CD4-positive, alpha-beta T cell (primary cell): ENCODE measurements at regions not wholly inside any gene's neighbourhood (a gene's known extent, or its start where the extent isn't known, plus 50 kb on each side); places are given as distances from the start of the nearest gene placed in this dataset.

ENCODE experiments used
- ATAC-seq: fragments of 200-7000 bp; cut with Tn5 transposase; one replicate; pipeline ENCODE4 v1.10.0; 2022; ENCODE audit warnings: mild to moderate bottlenecking; ENCODE audit not compliant: poor library complexity
- CTCF ChIA-PET: fragments of 350-600 bp; sonication (Branson Sonifier 250); formaldehyde crosslinking; loops from one replicate; lab custom pipeline; 2021; ENCODE audit warnings: antibody characterized with exemption, inconsistent platforms; lab: Charles Lee
- POLR2A ChIA-PET: fragments of 350-600 bp; sonication (Branson Sonifier 250); formaldehyde crosslinking; loops from one replicate; lab custom pipeline; 2021; ENCODE audit warnings: antibody characterized with exemption, inconsistent platforms; lab: Charles Lee
- DNase-seq, 14 experiments: peaks; one replicate each; pipeline ENCODE4 v3.0.0-alpha.2; 2013 to 2020; ENCODE audit warnings: mixed read lengths in 2 of 14
- H3K27ac ChIP-seq, 2 donors: one replicate each; pipeline versions ENCODE4 v1.5.1 to v1.7.0; 2013; ENCODE audit warnings: low read length in 2 of 2, low read depth in 1 of 2, mild to moderate bottlenecking in 1 of 2
- H3K27me3 ChIP-seq, 2 experiments: 1 replicate in 1 of 2; 2 replicates in 1 of 2; pipeline versions ENCODE4 v1.6.1 to v1.7.0; 2013; ENCODE audit warnings: low read length in 2 of 2, control low read depth in 1 of 2, mild to moderate bottlenecking in 1 of 2, moderate library complexity in 1 of 2; ENCODE audit not compliant: insufficient read depth in 2 of 2, control insufficient read depth in 1 of 2
- H3K36me3 ChIP-seq: one replicate; pipeline ENCODE4 v1.6.1; 2013; ENCODE audit warnings: low read length, control low read depth; ENCODE audit not compliant: insufficient read depth
- H3K4me1 ChIP-seq: one replicate; pipeline ENCODE4 v1.6.1; 2013; ENCODE audit warnings: low read length, control low read depth; ENCODE audit not compliant: insufficient read depth
- H3K4me3 ChIP-seq: one replicate; pipeline ENCODE4 v1.5.1; 2013; ENCODE audit warnings: mild to moderate bottlenecking, low read length, moderate library complexity
- H3K9me3 ChIP-seq, 2 experiments: 1 replicate in 1 of 2; 2 replicates in 1 of 2; pipeline versions ENCODE4 v1.6.1 to v1.7.0; 2013; ENCODE audit warnings: low read length in 2 of 2, mild to moderate bottlenecking in 2 of 2, control low read depth in 1 of 2, moderate library complexity in 1 of 2; ENCODE audit not compliant: control insufficient read depth in 1 of 2, insufficient read depth in 1 of 2
- H3K27ac Mint-ChIP-seq: one replicate; pipeline ENCODE4 v1.8.0; 2020; ENCODE audit warnings: mixed read lengths
- H3K27me3 Mint-ChIP-seq: one replicate; pipeline ENCODE4 v1.8.0; 2021; ENCODE audit warnings: mixed read lengths
- H3K36me3 Mint-ChIP-seq: one replicate; pipeline ENCODE4 v1.8.0; 2021; ENCODE audit warnings: low read depth, mixed read lengths
- H3K4me1 Mint-ChIP-seq: one replicate; pipeline ENCODE4 v1.8.0; 2021; ENCODE audit warnings: low read depth, mixed read lengths
- H3K4me3 Mint-ChIP-seq: one replicate; pipeline ENCODE4 v1.8.0; 2020; ENCODE audit warnings: mild to moderate bottlenecking, mixed read lengths
- H3K9me3 Mint-ChIP-seq: one replicate; pipeline ENCODE4 v1.8.0; 2020; ENCODE audit warnings: mixed read lengths
- CTCF ChIP-seq: fragments of 200-600 bp; IDR thresholded peaks from one replicate; pipeline ENCODE4 v1.8.0; 2022; ENCODE audit warnings: antibody characterized with exemption, mild to moderate bottlenecking
- intact Hi-C, 2 experiments: fragments of 100-400 bp; cut with DNase I in 1 of 2; cut with micrococcal nuclease in 1 of 2; formaldehyde crosslinking; loops; one replicate each; pipeline versions ENCODE4 v1.15.1 to v1.9.0; 2023 to 2025; cut with DNase I, micrococcal nuclease

DNA sequence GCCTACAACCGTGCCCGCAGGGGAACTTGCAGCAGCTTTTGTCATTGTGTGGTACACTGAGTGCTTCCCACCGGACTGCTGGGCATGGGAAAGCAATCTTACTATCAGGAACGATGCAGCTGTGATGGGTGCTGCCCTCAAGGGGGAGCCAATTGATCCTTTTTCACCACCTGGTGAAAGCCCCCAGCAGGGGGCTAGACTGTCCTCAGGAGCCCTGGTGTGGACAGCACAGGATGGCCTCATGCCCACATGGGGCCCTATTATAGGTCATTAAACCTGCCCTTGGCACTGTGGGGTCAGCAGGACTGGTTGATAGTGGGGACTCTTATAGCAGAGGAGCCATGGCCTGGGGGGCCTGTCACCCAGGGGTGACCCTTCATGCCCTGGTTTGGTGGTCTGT, 172.2 kb downstream of the GLI2 start:
- no peak overlapping the region for H3K4me3 Mint-ChIP-seq
- ChIA-PET POLR2A (no interaction called here), CTCF (no interaction called here)
- no peaks in the 10 kb centered on the region for H3K4me1 Mint-ChIP-seq
- no peaks in the 10 kb centered on the region for H3K36me3 ChIP-seq
- ATAC-seq (no peak), DNase-seq (no peak)
- intact Hi-C loops, result no loop called here
- TF ChIP-seq CTCF, result no peak
- H3K9me3 Mint-ChIP-seq, result no peaks in the 10 kb centered on the region
- no peaks in the 10 kb centered on the region for H3K27me3 ChIP-seq
- no peak overlapping the region for H3K27ac Mint-ChIP-seq
- no peaks in the 10 kb centered on the region for H3K4me1 ChIP-seq
- no peak overlapping the region for H3K27ac ChIP-seq
- no peaks in the 10 kb centered on the region for H3K36me3 Mint-ChIP-seq
- no peak overlapping the region for H3K4me3 ChIP-seq
- peaks cover 0 to 7% of the 10 kb centered on the region in 2 experiments for H3K9me3 ChIP-seq
- H3K27me3 Mint-ChIP-seq, result no peaks in the 10 kb centered on the region

- H3K36me3 Mint-ChIP-seq, result no peaks in the 10 kb centered on the region
- no peak overlapping the region for H3K27ac Mint-ChIP-seq
- Histone ChIP-seq H3K36me3 (no peaks in the 10 kb centered on the region), H3K27ac (no peak overlapping the region), H3K4me3 (no peak overlapping the region), H3K9me3 (peaks cover 0 to 7% of the 10 kb centered on the region in 2 experiments), H3K27me3 (no peaks in the 10 kb centered on the region), H3K4me1 (no peaks in the 10 kb centered on the region)
- ChIA-PET CTCF (no interaction called here), POLR2A (no interaction called here)
- intact Hi-C loops, result no loop called here
- DNase-seq (no peak), ATAC-seq (no peak)
- no peaks in the 10 kb centered on the region for H3K4me1 Mint-ChIP-seq
- TF ChIP-seq CTCF, result no peak
- no peak overlapping the region for H3K4me3 Mint-ChIP-seq
- H3K27me3 Mint-ChIP-seq, result no peaks in the 10 kb centered on the region
- no peaks in the 10 kb centered on the region for H3K9me3 Mint-ChIP-seq
Observed at GRCh38 chr2:120908314-120908975, 172.8 kb downstream of the GLI2 start.

DNA sequence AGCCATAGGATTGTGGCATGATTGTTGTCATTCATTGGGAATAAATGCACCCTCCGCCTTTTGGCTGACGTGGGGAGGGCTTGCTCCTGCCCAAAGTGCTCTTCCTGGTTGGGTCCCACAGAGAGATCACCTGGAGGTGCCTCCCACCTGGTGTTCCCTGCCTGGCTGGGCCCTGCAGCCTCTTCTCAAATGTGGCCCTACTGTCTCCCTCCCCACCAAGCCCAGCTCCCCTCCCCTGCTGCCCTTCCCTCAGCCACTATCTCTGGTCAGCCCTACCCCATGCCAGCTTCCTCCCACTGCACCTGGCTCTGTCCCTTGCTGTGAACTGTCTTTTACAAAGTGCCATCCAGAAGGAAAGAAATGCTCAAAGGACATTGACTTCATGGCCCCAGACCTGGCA, 173.4 kb downstream of the GLI2 start:
- Histone ChIP-seq H3K4me3 (no peak overlapping the region), H3K27ac (no peak overlapping the region), H3K36me3 (no peaks in the 10 kb centered on the region), H3K27me3 (no peaks in the 10 kb centered on the region), H3K4me1 (no peaks in the 10 kb centered on the region), H3K9me3 (peaks cover 0 to 7% of the 10 kb centered on the region in 2 experiments)
- Mint-ChIP-seq H3K27ac (no peak overlapping the region), H3K4me3 (no peak overlapping the region), H3K27me3 (no peaks in the 10 kb centered on the region), H3K9me3 (no peaks in the 10 kb centered on the region), H3K4me1 (no peaks in the 10 kb centered on the region), H3K36me3 (no peaks in the 10 kb centered on the region)
- TF ChIP-seq CTCF, result no peak
- ATAC-seq (no peak), DNase-seq (no peak)
- ChIA-PET POLR2A (no interaction called here), CTCF (no interaction called here)
- intact Hi-C loops, result no loop called here
